Ovary (tissue), 3 donors: ENCODE measurements at regions not wholly inside any gene's neighbourhood (a gene's known extent, or its start where the extent isn't known, plus 50 kb on each side); places are given as distances from the start of the nearest gene placed in this dataset.

Source experiments
- EP300 ChIP-seq: sonication (generic); formaldehyde crosslinking; IDR thresholded peaks from one replicate; pipeline ENCODE4 v1.6.1; 2017; ENCODE audit warnings: antibody characterized with exemption
- POLR2A ChIP-seq: fragments of 450-650 bp; IDR thresholded peaks from one replicate; pipeline ENCODE4 v1.6.1; 2017; ENCODE audit warnings: antibody characterized with exemption, mild to moderate bottlenecking, moderate library complexity
- TF ChIP-seq, protein P1 (sequence below), 3 donors: fragments of 450-650 bp in 2 of 3; fragments of 200-600 bp in 1 of 3; IDR thresholded peaks; one replicate each; pipeline versions ENCODE4 v1.5.1 to v1.8.0; 2016 to 2022; ENCODE audit warnings: antibody characterized with exemption in 3 of 3, mild to moderate bottlenecking in 1 of 3
- donor health status: DM: no; HTN: no; CAD: no.

DNA sequence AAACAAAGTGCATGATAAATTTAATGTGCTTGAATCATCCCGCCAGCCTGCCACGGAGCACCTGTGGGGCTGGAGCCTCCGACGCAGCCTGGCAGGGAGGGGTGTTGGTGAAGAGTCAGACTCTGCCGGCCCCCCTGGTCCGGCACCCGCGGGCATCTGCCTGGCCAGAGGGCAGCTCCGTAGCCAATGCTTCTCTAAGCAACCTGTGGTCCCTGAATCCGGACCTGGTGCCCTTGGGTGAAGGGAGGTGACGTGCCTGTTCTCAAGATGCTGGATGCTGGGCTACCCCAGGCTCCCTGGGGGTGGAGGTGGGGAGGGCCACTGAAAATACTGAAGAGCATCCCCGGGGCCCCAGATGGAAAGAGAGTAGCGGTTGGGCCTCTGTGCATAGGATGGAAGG lies 158.6 kb upstream of the C14orf180 start:
- TF ChIP-seq, protein P1, sequence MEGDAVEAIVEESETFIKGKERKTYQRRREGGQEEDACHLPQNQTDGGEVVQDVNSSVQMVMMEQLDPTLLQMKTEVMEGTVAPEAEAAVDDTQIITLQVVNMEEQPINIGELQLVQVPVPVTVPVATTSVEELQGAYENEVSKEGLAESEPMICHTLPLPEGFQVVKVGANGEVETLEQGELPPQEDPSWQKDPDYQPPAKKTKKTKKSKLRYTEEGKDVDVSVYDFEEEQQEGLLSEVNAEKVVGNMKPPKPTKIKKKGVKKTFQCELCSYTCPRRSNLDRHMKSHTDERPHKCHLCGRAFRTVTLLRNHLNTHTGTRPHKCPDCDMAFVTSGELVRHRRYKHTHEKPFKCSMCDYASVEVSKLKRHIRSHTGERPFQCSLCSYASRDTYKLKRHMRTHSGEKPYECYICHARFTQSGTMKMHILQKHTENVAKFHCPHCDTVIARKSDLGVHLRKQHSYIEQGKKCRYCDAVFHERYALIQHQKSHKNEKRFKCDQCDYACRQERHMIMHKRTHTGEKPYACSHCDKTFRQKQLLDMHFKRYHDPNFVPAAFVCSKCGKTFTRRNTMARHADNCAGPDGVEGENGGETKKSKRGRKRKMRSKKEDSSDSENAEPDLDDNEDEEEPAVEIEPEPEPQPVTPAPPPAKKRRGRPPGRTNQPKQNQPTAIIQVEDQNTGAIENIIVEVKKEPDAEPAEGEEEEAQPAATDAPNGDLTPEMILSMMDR (IDR thresholded peaks at IDR 0.05), result no peak
- TF ChIP-seq POLR2A (no peak), EP300 (no peak)
